ENCODE measurements at regions not wholly inside any gene's neighbourhood (a gene's known extent, or its start where the extent isn't known, plus 50 kb on each side); places are given as distances from the start of the nearest gene placed in this dataset.
"Not testable (repeated sequence)": the region's sequence is repeated elsewhere in the genome, so short reads cannot be mapped to it uniquely, and the experiment has no call there.

DNA sequence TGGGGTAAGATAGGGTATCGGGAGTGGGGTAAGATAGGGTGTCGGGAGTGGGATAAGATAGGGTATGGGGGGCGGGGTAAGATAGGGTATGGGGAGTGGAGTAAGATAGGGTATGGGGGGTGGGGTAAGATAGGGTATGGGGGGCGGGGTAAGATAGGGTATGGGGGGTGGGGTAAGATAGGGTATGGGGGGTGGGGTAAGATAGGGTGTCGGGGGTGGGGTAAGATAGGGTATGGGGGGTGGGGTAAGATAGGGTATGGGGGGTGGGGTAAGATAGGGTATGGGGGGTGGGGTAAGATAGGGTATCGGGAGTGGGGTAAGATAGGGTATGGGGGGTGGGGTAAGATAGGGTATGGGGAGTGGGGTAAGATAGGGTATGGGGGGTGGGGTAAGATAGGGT, 269.5 kb downstream of the TCERG1L start:
- DNase-seq = not testable (repeated sequence)
